ENCODE measurements at regions not wholly inside any gene's neighbourhood (a gene's known extent, or its start where the extent isn't known, plus 50 kb on each side); places are given as distances from the start of the nearest gene placed in this dataset.

- TF ChIP-seq NRF1 (IDR thresholded peaks at IDR 0.05; ENCODE audit: low read depth, low read length) (no peak), MXI1 (IDR thresholded peaks at IDR 0.05; ENCODE audit: low read depth, low read length) (no peak), MAX (IDR thresholded peaks at IDR 0.05; ENCODE audit: low read depth) (no peak), SMC3 (IDR thresholded peaks at IDR 0.05; ENCODE audit: low read depth, low read length) (no peak), EZH2phosphoT487 (IDR thresholded peaks at IDR 0.05; ENCODE audit: borderline replicate concordance, low read depth) (no peak), REST (IDR thresholded peaks at IDR 0.05; ENCODE audit: low read depth, low read length) (no peak), POLR2AphosphoS5 (IDR thresholded peaks at IDR 0.05; ENCODE audit: low read depth, low read length) (no peak)
- TF ChIP-seq, protein P1, sequence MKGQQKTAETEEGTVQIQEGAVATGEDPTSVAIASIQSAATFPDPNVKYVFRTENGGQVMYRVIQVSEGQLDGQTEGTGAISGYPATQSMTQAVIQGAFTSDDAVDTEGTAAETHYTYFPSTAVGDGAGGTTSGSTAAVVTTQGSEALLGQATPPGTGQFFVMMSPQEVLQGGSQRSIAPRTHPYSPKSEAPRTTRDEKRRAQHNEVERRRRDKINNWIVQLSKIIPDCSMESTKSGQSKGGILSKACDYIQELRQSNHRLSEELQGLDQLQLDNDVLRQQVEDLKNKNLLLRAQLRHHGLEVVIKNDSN (IDR thresholded peaks at IDR 0.05; ENCODE audit: borderline replicate concordance, low read depth), result no peak
Measured at GRCh38 chr2:137829251-137829650, 135.0 kb upstream of the HNMT start (continued).

GRCh38 chr2:137834760-137835379 lies 129.4 kb upstream of the HNMT start:
- WGBS (ENCODE audit: low lambda C conversion rate), result 52% methylated on average over 6 of the region's 6 CpGs

More at GRCh38 chr2:137834760-137835379, 129.4 kb upstream of the HNMT start:
- Histone ChIP-seq H3K27me3 (ENCODE audit: insufficient read depth) (no peaks in the 10 kb centered on the region; the same call in 1 of the 2 replicates), H4K20me1 (ENCODE audit: insufficient read depth) (no peaks in the 10 kb centered on the region), H3K4me2 (no peak overlapping the region), H2AFZ (ENCODE audit: low read depth) (no peak overlapping the region), H3K79me2 (ENCODE audit: insufficient read depth) (no peaks in the 10 kb centered on the region), H3K9me2 (no peaks in the 10 kb centered on the region), H3K9ac (no peak overlapping the region), H3K27ac (ENCODE audit: low read depth in 2 of 2, low read length in 1 of 2) (no peak overlapping the region), H3K4me1 (ENCODE audit: control insufficient read depth in 1 of 2, insufficient read depth in 2 of 2, low read depth in 1 of 2, low read length in 1 of 2) (no peaks in the 10 kb centered on the region), H3K36me3 (replicated peaks in 1 of 2; ENCODE audit: control insufficient read depth in 1 of 2, insufficient read depth in 2 of 2, low read length in 1 of 2) (no peaks in the 10 kb centered on the region), H3K4me3 (ENCODE audit: low read depth in 2 of 2, low read length in 1 of 2) (no peak overlapping the region), H3K9me3 (no peaks in the 10 kb centered on the region), H3F3A (replicated peaks; ENCODE audit: insufficient read depth) (no peaks in the 10 kb centered on the region)
- ChIA-PET CTCF (interaction anchor here (1.8 kb wide), 1 partner anchor 903 kb away, joined by 10 read pairs; no protein-coding TSS in a partner anchor), POLR2A (no interaction called here)
- TF ChIP-seq NRF1 (IDR thresholded peaks at IDR 0.05; ENCODE audit: low read depth, low read length) (no peak), MAX (IDR thresholded peaks at IDR 0.05; ENCODE audit: low read depth) (no peak), RAD21 (IDR thresholded peaks at IDR 0.05; ENCODE audit: low read length) (no peak), SMC3 (IDR thresholded peaks at IDR 0.05; ENCODE audit: low read depth, low read length) (no peak), REST (IDR thresholded peaks at IDR 0.05; ENCODE audit: low read depth, low read length) (no peak), GATA2 (CRISPR knock-in tag; IDR thresholded peaks at IDR 0.05) (no peak), SIN3A (IDR thresholded peaks at IDR 0.05; ENCODE audit: borderline replicate concordance, low read depth, low read length) (no peak), JUND (IDR thresholded peaks at IDR 0.05) (no peak), FOXM1 (IDR thresholded peaks at IDR 0.05; ENCODE audit: low read depth) (no peak), RFX5 (IDR thresholded peaks at IDR 0.05; ENCODE audit: low read length) (no peak), MXI1 (IDR thresholded peaks at IDR 0.05; ENCODE audit: low read depth, low read length) (no peak), TCF12 (IDR thresholded peaks at IDR 0.05) (no peak)
- TF ChIP-seq, protein P2, sequence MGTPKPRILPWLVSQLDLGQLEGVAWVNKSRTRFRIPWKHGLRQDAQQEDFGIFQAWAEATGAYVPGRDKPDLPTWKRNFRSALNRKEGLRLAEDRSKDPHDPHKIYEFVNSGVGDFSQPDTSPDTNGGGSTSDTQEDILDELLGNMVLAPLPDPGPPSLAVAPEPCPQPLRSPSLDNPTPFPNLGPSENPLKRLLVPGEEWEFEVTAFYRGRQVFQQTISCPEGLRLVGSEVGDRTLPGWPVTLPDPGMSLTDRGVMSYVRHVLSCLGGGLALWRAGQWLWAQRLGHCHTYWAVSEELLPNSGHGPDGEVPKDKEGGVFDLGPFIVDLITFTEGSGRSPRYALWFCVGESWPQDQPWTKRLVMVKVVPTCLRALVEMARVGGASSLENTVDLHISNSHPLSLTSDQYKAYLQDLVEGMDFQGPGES (IDR thresholded peaks at IDR 0.05; ENCODE audit: low read depth, low read length), result no peak
- TF ChIP-seq, protein P1 (IDR thresholded peaks at IDR 0.05; ENCODE audit: borderline replicate concordance, low read depth), result no peak
- no peak for DNase-seq
